PFSK-1 (cell line): ENCODE measurements at regions not wholly inside any gene's neighbourhood (a gene's known extent, or its start where the extent isn't known, plus 50 kb on each side); places are given as distances from the start of the nearest gene placed in this dataset.

ENCODE experiments used
- FOXP2 ChIP-seq: optimal IDR thresholded peaks from 2 replicates; pipeline ENCODE3; 2011; ENCODE audit warnings: borderline replicate concordance, control low read depth, inconsistent platforms; ENCODE audit not compliant: insufficient read depth; ENCODE audit errors: extremely low read length, extremely low read depth
- POLR2AphosphoS5 ChIP-seq: IDR thresholded peaks from 2 replicates; pipeline ENCODE4 v1.6.1; 2012; ENCODE audit warnings: low read depth, mild to moderate bottlenecking, control low read depth, low read length, moderate library complexity
- SIN3A ChIP-seq: IDR thresholded peaks from 2 replicates; pipeline ENCODE4 v1.6.1; 2012; ENCODE audit warnings: mild to moderate bottlenecking, low read length, moderate library complexity, borderline replicate concordance; ENCODE audit not compliant: insufficient read depth
- TAF1 ChIP-seq: IDR thresholded peaks from 2 replicates; pipeline ENCODE4 v1.6.1; 2012; ENCODE audit warnings: low read length, control low read depth, borderline replicate concordance; ENCODE audit not compliant: insufficient read depth
- TF ChIP-seq, protein P1 (sequence below), 2 experiments: IDR thresholded peaks; 2 replicates each; pipeline versions ENCODE4 v1.6.1 to v1.8.0; 2011 to 2012; ENCODE audit warnings: low read depth in 2 of 2, low read length in 2 of 2, control low read depth in 1 of 2, inconsistent platforms in 1 of 2, mild to moderate bottlenecking in 1 of 2, moderate library complexity in 1 of 2; ENCODE audit not compliant: insufficient read depth in 1 of 2

DNA sequence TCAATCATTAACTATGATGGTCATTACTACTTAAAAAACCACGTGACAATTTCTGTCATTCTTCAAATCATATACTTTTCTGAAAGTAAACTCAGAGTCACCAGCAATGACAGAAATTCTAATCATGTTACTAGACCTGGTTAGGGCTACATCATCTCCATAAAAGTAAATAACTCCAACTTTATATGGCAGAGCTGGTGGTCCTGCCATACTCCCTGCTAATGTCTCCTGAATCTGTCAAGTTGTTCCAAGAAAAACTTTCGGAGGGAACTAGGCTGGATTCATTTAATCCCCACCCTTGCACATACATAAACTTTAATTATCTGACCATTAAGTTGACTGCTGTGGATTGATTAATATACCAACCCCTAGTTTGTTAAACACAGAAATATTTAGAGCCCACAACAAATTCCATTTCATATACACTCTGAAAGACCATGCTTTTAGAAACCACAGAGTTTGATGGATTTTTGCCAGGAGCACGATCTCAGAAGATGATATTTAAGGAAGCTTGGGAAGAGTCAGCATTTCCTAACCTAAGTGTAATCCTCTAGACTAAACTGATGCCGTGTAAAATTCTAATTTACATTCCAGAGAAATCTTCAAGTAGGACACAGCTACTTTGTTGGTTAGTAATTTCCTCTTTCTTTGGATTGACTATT, 577.0 kb downstream of the FAT4 start:
- TF ChIP-seq FOXP2 (no peak), TAF1 (no peak), POLR2AphosphoS5 (no peak), SIN3A (no peak)
- TF ChIP-seq, protein P1, sequence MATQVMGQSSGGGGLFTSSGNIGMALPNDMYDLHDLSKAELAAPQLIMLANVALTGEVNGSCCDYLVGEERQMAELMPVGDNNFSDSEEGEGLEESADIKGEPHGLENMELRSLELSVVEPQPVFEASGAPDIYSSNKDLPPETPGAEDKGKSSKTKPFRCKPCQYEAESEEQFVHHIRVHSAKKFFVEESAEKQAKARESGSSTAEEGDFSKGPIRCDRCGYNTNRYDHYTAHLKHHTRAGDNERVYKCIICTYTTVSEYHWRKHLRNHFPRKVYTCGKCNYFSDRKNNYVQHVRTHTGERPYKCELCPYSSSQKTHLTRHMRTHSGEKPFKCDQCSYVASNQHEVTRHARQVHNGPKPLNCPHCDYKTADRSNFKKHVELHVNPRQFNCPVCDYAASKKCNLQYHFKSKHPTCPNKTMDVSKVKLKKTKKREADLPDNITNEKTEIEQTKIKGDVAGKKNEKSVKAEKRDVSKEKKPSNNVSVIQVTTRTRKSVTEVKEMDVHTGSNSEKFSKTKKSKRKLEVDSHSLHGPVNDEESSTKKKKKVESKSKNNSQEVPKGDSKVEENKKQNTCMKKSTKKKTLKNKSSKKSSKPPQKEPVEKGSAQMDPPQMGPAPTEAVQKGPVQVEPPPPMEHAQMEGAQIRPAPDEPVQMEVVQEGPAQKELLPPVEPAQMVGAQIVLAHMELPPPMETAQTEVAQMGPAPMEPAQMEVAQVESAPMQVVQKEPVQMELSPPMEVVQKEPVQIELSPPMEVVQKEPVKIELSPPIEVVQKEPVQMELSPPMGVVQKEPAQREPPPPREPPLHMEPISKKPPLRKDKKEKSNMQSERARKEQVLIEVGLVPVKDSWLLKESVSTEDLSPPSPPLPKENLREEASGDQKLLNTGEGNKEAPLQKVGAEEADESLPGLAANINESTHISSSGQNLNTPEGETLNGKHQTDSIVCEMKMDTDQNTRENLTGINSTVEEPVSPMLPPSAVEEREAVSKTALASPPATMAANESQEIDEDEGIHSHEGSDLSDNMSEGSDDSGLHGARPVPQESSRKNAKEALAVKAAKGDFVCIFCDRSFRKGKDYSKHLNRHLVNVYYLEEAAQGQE (IDR thresholded peaks at IDR 0.05; ENCODE audit: insufficient read depth in 1 of 2, low read depth in 2 of 2, low read length in 2 of 2) = no peak

DNA sequence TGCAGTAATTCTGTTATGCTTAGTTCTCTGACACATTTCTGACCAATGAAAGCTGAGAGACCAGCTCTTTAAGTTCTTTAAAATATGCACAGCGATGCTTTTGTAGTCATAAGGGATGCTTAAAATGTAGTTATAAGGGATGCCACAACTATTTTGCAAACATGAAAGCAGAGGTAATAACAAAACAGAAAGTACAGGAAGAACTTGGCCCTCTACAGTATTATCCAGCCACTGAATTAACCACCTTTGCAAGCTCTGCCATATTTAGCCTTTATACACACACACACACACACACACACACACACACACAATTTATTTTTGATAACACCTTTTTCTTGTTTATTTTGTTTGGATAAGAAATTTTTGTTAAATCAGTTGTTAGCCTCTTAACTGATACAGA, 590.0 kb downstream of the FAT4 start:
- TF ChIP-seq, protein P1 (IDR thresholded peaks at IDR 0.05; ENCODE audit: insufficient read depth in 1 of 2, low read depth in 2 of 2, low read length in 2 of 2) = no peak
- TF ChIP-seq SIN3A = no peak
- no peak for TF ChIP-seq FOXP2
- TF ChIP-seq POLR2AphosphoS5 = no peak

DNA sequence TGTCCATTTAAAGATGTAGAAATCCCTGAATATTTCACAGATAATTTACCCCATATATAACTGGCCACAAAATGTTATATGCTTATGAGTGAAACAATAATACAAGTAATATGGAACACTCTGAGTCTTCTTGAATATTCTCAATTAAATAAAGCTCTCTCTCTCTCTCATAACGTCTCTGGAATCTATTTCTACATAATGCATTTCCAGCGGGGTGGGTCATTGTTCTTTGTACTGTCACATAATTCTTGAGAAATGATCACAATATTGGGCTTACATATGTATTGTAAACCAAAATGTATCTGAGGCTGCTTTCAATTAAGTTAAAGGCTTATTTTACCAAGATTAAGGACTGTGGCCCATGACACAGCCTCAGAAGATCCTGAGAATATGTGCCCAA, 596.3 kb downstream of the FAT4 start:
- TF ChIP-seq, protein P1 (IDR thresholded peaks at IDR 0.05; ENCODE audit: insufficient read depth in 1 of 2, low read depth in 2 of 2, low read length in 2 of 2) = no peak
- no peak for TF ChIP-seq SIN3A
- TF ChIP-seq POLR2AphosphoS5 = no peak
- no peak for TF ChIP-seq TAF1
- TF ChIP-seq FOXP2 = no peak

DNA sequence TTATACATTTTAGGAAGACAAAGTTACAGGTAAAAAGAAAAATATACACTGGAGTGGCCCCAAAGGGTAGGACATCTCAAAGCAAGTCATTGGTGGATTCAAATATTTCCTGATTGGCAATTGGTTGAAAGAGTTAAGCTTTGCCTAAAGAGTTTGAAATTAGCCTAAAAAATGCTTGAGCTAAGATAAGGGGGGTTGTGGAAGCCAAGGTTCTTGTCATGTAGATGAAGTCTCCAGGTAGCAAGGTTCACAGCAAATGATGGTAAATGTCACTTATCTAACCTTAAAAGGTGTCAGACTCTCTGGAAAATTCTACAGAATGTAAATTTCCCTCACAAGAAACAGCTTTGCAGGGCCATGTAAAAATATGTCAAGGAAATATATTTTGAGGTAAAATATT, 596.7 kb downstream of the FAT4 start:
- no peak for TF ChIP-seq TAF1
- TF ChIP-seq, protein P1 (IDR thresholded peaks at IDR 0.05; ENCODE audit: insufficient read depth in 1 of 2, low read depth in 2 of 2, low read length in 2 of 2) = no peak
- no peak for TF ChIP-seq SIN3A
- no peak for TF ChIP-seq POLR2AphosphoS5
- no peak for TF ChIP-seq FOXP2

DNA sequence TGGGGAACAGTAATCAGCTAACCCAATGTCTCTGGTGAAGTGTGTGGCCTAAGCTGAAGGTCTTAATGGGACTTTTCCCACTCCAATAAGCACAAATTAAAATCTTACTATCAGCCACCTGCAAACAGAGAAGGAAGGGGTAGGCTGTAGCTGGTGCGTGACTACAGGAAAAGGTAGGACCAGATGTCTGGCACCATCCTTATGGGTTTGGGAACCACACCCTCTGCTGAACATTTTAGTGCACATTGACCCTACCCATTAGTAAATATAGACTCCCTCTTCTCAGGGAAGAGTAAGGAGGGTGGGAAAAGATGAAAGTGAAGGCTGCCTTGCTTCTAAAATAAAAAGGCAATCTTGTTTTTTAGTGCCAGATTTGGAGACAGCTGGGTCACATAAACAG, 602.8 kb downstream of the FAT4 start:
- TF ChIP-seq, protein P1 (IDR thresholded peaks at IDR 0.05; ENCODE audit: insufficient read depth in 1 of 2, low read depth in 2 of 2, low read length in 2 of 2) = no peak
- no peak for TF ChIP-seq POLR2AphosphoS5
- TF ChIP-seq TAF1 = no peak
- no peak for TF ChIP-seq FOXP2
- TF ChIP-seq SIN3A = no peak
